Suprapubic skin (tissue), 3 donors: ENCODE measurements at regions not wholly inside any gene's neighbourhood (a gene's known extent, or its start where the extent isn't known, plus 50 kb on each side); places are given as distances from the start of the nearest gene placed in this dataset.

Experiments
- CTCF ChIP-seq, 2 donors: fragments of 200-600 bp in 1 of 2; fragments of 450-650 bp in 1 of 2; sonication (generic) in 1 of 2; IDR thresholded peaks; one replicate each; pipeline ENCODE4 v1.5.1; 2016 to 2019; ENCODE audit warnings: antibody characterized with exemption in 2 of 2, mild to moderate bottlenecking in 1 of 2, moderate library complexity in 1 of 2
- POLR2AphosphoS5 ChIP-seq, 3 donors: sonication (generic); formaldehyde crosslinking; IDR thresholded peaks; one replicate each; pipeline ENCODE4 v1.6.1; 2017; ENCODE audit warnings: antibody characterized with exemption in 3 of 3

GRCh38 chr7:25863005-25863728 is 288.8 kb upstream of the NFE2L3 start:
- TF ChIP-seq CTCF (IDR thresholded peaks at IDR 0.05): no peak
- no peak for TF ChIP-seq POLR2AphosphoS5 (IDR thresholded peaks at IDR 0.05)
